GM18868 (cell line): ENCODE measurements at regions not wholly inside any gene's neighbourhood (a gene's known extent, or its start where the extent isn't known, plus 50 kb on each side); places are given as distances from the start of the nearest gene placed in this dataset.

Experiments used
- ATAC-seq: cut with Tn5 transposase; IDR thresholded peaks from one replicate; pipeline ENCODE4 v1.9.1; 2021; ENCODE audit warnings: mild to moderate bottlenecking, moderate library complexity; ENCODE audit not compliant: unreplicated experiment

DNA sequence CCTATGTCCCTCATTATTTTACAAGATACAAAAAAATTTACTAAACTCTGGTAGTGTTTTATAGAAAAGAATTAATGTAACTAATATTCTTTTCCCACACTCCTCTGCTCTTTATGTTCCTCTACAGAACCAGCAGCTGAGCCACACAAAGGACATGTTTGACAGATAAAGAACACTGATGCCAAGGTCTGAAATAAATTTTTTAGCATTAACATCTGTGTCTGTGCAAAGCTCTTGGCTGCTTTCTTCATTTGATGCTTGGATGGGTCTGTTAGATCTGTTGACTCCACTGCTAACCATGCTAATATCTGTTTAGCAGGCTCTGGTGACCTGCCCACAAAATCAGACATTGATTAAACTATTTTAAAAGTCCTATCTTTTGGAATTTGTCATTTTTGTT, 2363.8 kb downstream of the PCDH9 start:
- ATAC-seq, result no peak

DNA sequence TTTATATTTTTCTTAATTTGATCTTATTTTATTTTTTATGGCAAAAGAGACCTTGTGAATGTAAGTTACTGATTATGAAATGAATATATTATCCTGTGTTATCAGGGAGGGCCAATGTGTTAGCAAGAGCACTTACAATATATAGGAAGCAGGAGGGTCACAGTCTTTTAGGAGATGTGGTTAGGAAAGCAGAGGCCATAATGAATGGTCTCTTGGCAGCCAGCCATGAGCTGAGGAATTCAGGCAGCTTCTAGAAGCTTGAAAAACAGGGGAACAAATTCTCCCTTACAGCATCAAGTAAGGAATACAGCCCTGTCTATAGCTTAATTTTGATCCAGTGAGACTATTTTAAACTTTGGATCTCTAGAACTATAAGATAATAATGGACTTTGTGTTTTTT, 2374.6 kb downstream of the PCDH9 start:
- no peak for ATAC-seq

DNA sequence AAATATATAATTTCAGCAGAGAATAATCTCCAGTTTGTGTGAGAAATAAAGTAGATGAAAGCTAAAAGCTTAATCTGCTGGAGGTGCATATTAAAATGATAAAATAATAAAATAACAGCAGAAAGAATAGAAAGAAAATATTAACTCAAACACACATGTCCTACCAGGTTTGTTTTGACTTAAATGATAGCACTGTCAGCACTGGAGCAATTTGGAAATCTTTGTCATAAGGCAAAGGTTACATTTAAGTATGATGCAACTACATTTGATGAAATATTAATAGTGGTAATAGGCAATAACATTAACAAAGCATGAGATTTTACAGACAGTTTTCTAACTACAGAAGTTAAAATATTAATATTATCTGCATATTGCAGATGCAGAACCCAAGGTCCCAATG, 2380.1 kb downstream of the PCDH9 start:
- ATAC-seq, result no peak

DNA sequence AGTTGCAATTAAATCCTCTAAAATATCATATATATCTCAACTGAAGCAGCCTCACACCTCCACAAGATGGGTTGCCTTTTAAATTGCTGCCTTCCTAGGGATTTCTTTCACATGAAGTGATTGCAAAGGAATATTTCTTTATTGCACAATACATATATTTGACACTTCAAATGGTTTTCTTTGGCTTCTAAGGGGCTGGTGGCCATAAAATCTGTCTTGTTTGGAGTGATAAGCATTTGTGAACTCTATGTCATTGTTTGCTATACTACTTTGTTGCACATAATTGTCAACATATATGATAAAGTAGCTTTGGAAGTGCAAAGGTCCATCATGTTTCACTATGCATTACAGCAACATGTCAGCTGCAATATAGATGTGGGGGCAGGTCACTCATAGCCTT, 2380.9 kb downstream of the PCDH9 start:
- ATAC-seq, result no peak

DNA sequence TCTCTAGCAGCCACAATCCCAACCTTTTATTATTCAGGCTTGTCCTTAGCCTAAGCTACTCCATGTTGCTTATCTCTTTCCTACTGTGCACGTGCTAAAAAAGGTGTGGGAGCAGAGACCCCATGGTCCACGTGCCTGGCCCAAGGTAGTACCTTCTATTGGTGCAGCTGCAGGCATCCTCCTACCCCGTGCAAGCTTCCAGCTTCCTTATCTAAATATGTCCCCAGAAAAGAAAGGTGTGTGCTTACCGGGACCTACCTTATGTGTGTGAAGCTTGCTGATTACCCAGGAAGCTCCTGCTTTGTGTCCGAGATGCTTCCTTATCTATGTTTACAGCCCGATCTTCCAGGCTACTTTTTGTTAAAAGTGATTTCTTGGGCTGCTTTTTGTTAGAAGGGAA, 2382.4 kb downstream of the PCDH9 start:
- ATAC-seq, result no peak

DNA sequence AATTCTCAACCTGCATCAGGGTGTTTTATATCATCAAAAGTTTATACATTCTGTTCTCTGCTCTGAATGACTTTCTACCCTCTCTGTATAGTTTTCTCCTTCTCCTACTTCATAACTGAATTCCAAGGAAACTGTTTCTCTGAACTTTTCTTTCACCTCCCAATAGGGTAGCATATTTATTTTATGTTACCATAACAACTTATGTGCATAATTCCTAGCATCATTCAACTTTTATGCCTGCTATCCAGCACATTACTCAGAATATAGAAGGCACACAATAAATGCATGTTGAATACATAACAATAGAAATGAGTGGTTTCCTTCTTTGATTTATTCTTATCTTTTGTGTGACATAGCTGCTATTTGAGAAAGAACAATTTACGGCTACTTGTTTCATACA, 2385.0 kb downstream of the PCDH9 start:
- no peak for ATAC-seq

DNA sequence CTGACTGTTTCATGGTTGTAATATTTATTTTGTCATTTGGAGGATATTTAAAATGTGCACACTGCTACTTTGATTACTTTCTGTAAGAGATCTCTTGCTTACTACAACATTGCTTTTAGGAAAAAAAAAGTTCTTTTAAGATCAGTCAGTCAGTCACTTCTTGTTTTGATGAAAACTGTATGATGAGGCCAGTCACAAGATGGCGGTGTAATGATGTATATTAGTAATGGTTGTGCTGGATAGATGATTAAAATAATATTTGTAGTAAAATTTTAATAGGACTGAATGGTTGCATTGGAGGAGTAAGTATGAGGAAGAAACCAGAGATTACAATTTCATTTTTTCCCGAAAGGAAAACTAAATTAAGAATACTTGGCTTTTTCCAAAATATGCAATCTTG, 2411.1 kb downstream of the PCDH9 start:
- no peak for ATAC-seq

DNA sequence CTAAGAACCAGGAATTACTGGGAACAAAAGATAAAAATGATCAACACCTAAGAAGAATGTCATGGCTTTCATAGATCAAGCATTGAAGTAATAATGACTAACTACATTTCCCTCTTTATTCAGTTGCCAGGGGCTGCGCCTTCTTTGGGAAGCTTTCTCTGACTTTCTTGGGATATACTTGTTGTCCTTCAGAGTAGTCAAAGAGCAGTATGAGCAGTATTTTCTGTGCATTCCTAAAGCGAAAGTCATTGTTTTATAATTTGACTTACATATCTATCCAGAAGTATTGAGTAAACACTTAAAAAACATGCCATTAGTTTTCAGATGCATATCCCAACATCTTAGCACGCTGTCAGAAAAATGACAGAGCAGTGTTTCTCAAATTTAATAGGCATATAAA, 2412.4 kb downstream of the PCDH9 start:
- no peak for ATAC-seq

DNA sequence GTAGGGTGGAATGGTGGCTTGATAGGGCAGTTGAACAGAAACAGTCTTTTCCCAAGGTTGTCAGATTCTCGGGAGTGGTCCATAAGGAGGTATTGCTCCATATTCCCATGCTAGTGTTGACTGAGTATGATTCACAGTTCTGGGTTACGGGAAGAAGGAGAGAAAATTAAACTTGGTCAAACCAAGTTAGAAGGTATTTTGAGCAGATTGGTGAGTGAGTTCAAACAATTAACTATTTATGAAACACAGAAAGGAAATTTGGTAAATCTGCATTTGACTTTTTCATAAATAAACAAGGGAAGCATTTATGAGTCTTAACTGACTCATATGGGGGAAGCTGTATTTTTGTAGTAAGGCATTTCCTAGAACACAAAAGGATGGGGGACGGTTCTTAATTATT, 2419.4 kb downstream of the PCDH9 start:
- no peak for ATAC-seq

DNA sequence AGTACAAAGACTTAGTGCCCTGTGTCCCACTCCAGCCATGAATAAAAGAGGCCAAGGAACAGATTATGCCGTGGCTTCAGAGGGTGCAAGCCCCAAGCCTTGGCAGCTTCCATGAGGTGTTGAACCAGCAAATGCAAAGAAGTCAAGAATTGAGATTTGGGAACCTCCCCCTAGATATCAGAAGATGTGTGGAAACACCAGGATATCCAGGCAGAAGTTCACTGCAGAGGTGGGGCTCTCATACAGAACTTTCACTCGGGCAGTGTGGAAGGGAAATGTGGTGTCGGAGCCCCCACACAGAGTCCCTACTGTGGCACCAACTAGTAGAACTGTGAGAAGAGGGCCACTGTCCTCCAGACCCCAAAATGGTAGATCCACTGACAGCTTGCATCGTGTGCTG, 2421.4 kb downstream of the PCDH9 start:
- ATAC-seq, result no peak

DNA sequence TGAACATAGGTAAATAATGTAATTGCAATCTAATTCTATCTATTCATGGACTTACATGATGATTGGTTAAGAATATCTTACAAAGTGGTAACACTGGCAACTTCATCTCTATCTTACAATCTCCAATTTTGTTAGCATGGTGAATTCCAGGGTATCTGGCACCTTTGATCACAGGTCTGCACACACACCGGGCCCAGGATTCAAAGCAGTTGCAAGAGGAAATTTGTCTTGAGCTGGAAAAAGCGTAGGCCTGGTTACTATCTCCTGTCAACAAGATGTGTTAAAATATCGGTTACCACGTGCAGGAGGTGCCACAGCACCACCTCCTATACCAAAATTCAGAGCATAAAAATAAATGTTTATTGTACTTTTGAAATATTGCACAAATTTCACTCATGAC, 2428.4 kb downstream of the PCDH9 start:
- no peak for ATAC-seq

DNA sequence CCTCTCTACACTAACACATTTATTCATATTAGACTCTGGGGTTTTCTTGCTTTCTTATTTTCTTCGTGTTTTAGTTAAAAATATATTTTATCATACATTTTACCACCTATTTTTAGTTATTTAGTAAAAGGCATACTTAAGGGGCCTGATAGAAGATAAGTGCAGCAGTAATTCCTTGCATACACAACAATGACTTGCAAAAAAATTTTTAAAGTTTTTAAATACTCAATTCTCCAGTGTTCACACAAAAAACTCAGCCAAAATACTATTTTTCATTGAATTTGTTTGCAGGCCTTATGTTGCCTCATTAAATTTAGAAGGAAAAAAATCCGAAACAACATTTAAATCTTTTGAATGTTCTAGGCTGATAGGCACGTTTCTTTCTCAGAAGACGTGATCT, 2431.7 kb downstream of the PCDH9 start:
- no peak for ATAC-seq

DNA sequence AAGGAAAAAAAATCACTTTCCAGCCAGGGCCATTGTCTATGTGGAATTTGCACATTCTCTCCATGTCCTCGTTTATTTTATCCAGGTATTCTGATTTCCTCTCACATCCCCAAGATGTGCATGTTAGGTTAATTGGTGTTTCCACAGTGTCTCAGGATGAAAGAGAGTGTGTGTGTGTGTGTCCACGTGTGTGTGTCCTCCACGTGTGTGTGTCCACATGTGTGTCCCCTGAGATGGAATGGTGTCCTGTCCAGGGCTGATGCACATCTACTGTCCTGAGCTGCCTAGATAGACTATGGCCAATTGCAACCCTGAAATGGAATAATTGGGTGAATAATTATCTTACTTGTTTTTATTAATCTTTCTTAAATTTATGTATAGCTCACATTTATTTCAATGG, 2436.5 kb downstream of the PCDH9 start:
- ATAC-seq, result no peak

DNA sequence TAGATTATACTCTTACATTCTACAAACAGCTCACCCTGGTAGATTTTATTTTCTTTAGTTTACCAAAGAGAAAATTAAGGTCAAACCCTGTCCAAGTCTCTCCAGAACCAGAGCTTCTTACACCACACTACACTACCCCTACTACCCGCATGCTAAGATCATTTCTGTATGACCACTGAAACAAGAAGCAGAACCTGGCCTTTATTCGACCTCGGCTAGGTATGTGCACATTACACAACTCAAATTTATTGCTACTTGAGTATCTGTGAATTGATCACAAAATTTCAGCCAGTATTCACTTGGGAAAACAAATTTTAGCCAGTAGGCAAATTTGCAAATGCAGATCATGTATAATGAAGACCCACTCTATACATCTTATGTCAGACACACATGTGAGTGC, 2437.0 kb downstream of the PCDH9 start:
- no peak for ATAC-seq

DNA sequence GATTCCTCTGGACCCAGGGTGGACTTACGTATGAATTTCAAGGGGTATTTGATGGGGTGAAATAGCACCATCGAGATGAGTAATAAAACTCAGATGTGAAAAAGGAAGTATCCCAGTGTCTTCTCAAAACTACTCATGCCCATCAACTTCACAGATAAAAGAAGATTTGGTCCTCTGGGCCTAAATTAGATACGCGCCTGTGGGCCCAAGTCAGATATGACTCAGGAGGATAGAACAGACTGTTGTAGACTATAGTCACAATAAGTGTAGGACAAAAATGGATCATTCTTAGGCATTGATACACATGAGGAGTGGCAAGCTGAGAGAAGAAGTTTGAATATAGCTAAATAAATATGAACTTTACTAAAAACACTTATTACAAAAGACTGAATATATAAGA, 2438.8 kb downstream of the PCDH9 start:
- ATAC-seq, result peak; percentile 58

DNA sequence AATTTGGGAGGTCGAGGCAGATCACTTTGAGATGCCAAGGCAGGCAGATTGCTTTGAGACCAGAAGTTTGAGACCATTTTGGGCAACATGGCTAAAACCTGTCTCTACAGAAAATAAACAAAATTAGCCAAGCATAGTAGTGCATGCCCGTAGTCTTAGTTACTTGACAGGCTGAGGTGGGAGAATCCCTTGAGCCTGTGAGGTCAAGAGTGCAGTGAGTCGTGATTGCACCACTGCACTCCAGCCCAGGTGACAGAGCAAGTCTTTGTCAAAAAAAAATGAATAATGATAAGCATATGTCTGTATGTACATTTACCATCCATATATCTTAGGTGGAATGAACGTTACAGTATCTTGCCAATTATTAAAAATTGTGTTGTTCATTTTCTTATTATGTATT, 2447.7 kb downstream of the PCDH9 start:
- no peak for ATAC-seq

DNA sequence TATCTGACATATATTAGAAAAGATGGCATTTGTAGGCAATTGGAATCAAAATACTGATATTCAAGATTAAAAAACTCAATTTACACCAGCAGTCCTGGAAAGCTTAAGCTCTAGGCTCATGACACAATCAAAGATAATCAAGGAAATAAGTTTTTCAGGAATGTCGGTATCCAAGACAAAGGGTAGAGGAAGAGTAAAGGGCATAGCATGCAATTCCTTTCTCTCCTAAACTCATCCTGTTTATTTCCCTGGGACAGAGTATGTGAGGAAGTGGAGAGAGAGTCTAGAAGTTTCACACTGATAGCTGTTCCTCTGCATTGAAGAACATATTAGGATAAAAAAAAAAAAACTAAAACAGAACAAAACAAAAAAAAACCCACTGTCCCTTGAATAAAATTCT, 2452.1 kb downstream of the PCDH9 start:
- no peak for ATAC-seq

DNA sequence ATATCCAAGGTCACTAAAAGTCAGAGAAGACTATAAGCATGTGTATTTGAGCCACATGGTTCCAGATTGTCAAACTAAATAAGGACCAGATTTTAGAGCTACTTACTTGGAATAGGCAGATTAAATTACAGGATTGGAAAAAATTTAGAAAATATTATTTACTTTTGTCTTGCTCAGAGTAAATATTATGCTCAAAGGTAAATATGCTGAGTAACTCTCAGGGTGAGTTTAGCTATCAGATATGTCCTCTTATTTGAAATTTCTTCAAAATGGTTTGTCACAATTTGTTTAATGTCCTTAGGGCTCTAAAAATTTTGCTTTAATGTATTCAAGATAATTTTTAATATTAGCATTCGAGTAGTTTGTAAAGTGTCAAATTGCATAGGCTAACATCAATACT, 2455.2 kb downstream of the PCDH9 start:
- no peak for ATAC-seq

DNA sequence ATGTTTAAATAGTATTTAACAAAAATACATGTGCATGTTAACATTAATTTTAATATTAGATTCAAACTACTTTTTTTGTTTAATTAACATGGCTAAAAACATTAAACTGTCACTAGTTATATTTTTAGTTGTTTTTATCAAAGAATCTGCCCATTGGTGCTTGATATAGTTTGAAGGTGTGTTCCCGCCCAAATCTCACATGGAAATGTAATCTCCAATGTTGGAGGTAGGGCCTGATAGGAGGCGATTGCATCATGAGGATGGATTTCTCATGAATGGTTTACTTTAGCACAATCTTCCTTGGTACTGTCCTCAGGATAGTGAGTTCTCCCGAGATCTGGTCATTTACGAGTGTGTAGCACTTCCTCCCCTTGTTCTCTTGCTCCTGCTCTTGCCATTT, 2459.4 kb downstream of the PCDH9 start:
- ATAC-seq, result no peak

DNA sequence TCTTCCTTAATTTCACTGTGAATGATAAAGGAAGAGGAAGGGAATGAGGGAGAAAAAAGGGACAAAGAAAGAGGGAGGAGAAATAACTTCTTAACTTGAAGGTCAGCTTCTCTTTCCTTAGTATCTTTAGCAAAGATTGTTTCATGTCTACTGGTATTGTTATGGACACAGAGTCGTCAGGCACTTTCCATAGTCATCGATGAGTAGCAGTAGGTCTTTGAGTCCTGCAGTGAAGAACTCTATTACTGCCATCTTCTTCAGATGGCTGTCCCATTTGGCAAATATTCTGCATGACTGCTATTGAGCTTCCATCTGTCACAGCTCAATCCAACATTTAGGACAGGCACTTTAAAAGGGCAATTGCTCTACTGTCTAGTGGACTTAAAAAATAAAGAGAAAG, 2463.1 kb downstream of the PCDH9 start:
- ATAC-seq, result no peak

DNA sequence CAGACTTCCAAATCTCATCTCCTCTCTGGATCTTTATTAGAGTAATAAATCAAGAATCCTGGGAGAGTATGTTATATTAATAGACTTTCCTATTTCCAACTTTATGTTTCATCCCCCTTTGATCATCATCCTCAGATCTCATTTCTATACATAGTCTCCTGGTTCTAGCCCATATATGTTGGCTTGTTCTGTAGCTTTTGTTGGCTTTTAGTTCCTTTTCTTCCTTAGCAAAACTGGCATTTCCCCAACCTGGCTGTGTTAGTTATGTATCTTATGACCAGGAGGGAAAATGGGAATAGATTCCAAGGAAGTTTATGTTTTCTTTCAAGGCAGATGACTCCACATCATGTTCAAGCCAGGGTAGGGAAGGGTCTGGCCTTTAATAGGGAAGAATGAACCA, 2464.5 kb downstream of the PCDH9 start:
- no peak for ATAC-seq

DNA sequence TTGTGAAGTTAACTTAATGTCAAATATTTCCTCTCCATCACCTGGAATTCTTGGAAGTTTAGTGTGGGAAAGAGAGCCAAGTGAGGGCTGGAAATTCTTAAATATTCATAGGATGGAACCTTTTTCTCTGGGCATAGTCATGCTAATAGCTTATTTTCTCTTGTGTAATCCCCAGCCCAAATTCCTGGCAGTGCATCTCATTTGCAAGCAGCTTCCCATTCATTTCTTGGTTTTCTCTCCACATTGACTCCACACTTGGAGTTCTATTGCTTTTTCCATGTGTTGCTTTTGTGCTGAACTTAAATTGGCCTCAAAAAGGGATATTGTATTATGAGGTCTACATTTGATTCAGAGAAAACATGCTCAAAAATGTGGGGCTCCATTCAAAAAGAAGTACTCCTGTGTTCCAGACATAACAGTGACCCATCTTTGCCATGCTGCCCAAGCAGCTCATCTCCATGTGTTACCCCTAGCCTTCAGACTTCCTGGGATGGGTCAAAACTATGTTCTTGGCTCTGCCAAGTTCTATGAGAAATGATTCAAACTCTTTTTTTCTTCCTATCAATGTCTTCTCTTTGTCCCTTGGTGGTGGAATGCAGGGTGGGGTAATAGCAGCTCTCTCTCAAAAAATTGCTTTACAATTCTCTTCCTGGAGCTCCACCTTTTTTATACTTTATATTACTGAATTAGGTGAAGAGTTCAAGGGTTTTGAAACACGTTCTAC, 2471.5 kb downstream of the PCDH9 start:
- ATAC-seq, result no peak

DNA sequence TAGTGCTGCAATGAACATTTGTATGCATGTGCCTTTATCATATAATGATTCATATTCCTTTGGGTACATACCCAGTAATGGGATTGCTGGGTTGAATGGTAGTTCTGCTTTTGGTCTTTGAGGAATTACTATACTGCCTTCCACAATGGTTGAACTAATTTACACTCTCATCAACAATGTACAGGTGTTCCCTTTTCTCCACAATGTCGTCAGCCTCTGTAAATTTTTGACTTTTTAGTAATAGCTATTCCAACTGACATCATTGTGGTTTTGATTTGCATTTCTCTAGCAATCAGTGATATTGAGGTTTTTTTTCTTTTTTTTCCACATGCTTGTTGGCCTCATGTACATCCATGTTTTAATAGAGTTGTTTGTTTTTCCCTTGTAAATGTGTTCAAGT, 2473.5 kb downstream of the PCDH9 start:
- ATAC-seq, result no peak

DNA sequence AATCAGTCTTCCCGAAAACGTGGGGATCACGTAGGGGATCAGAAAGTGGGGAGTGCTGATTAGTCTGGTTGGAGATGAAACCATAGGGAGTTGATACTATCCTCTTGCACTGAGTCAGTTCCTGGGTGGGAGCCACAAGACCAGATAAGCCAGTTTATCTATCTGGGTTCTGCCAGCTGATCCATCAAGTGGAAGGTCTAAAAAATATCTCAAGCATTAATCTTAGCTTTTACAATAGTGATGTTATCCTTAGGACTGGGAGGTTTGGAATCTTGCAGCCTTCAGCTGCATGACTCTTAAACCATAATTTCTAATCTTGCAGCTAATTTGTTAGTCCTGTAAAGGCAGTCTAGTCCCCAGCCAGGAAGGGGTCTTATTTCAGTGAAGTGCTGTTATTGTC, 2474.2 kb downstream of the PCDH9 start:
- no peak for ATAC-seq
